CD14-positive monocyte (primary cell): ENCODE measurements at regions not wholly inside any gene's neighbourhood (a gene's known extent, or its start where the extent isn't known, plus 50 kb on each side); places are given as distances from the start of the nearest gene placed in this dataset.
A peak's percentile ranks its signal among the peaks of the same experiment; 100 is the strongest.

Source experiments
- DNase-seq, 3 donors: peaks; one replicate each; pipeline ENCODE4 v3.0.0-alpha.2; 2011 to 2022
- H2AFZ ChIP-seq: 2 replicates; pipeline ENCODE4 v1.6.0; 2012; ENCODE audit warnings: mild to moderate bottlenecking, low read depth, low read length, inconsistent platforms; ENCODE audit not compliant: insufficient read depth, poor library complexity, severe bottlenecking
- H3K27ac ChIP-seq, 2 donors: 1 replicate in 1 of 2; 2 replicates in 1 of 2; pipeline ENCODE4 v1.5.1; 2012 to 2013; ENCODE audit warnings: low read length in 2 of 2, control low read depth in 1 of 2, inconsistent platforms in 1 of 2, low read depth in 1 of 2, mild to moderate bottlenecking in 1 of 2
- H3K27me3 ChIP-seq, 2 donors: one replicate each; pipeline versions ENCODE4 v1.6.0 to v1.6.1; 2011 to 2013; ENCODE audit warnings: low read length in 2 of 2; ENCODE audit not compliant: control insufficient read depth in 2 of 2, insufficient read depth in 2 of 2
- H3K36me3 ChIP-seq, 2 donors: replicated peaks in 1 of 2; 1 replicate in 1 of 2; 2 replicates in 1 of 2; pipeline versions ENCODE4 v1.5.1 to v1.6.1; 2012 to 2013; ENCODE audit warnings: low read length in 2 of 2, control low read depth in 1 of 2, inconsistent platforms in 1 of 2, mild to moderate bottlenecking in 1 of 2; ENCODE audit not compliant: insufficient read depth in 2 of 2, control insufficient read depth in 1 of 2
- H3K4me1 ChIP-seq, 2 donors: 1 replicate in 1 of 2; 2 replicates in 1 of 2; pipeline versions ENCODE4 v1.5.1 to v1.6.1; 2012 to 2013; ENCODE audit warnings: low read length in 2 of 2, control low read depth in 1 of 2, inconsistent platforms in 1 of 2, mild to moderate bottlenecking in 1 of 2, moderate library complexity in 1 of 2; ENCODE audit not compliant: insufficient read depth in 2 of 2, control insufficient read depth in 1 of 2
- H3K4me2 ChIP-seq: replicated peaks from 2 replicates; pipeline ENCODE3; 2012; ENCODE audit warnings: low read length, moderate library complexity, mild to moderate bottlenecking; ENCODE audit not compliant: poor library complexity, severe bottlenecking; ENCODE audit errors: extremely low read depth
- H3K4me3 ChIP-seq, 3 experiments: fragments of 200-600 bp in 1 of 3; sonication (generic) in 1 of 3; replicated peaks in 1 of 3; 1 replicate in 2 of 3; 2 replicates in 1 of 3; pipeline ENCODE4 v1.5.1; 2011 to 2013; ENCODE audit warnings: low read length in 3 of 3, mild to moderate bottlenecking in 3 of 3, control low read depth in 2 of 3, low read depth in 2 of 3, inconsistent platforms in 1 of 3, moderate library complexity in 1 of 3
- H3K79me2 ChIP-seq: 2 replicates; pipeline ENCODE4 v1.6.0; 2012; ENCODE audit warnings: mild to moderate bottlenecking, control low read depth, inconsistent platforms, low read length, moderate library complexity; ENCODE audit not compliant: insufficient read depth
- H3K9ac ChIP-seq: 2 replicates; pipeline ENCODE4 v1.6.0; 2017; ENCODE audit warnings: low read length, mild to moderate bottlenecking; ENCODE audit not compliant: insufficient read depth, poor library complexity, severe bottlenecking
- H3K9me3 ChIP-seq, 2 donors: replicated peaks in 1 of 2; 1 replicate in 1 of 2; 2 replicates in 1 of 2; pipeline versions ENCODE4 v1.5.1 to v1.6.1; 2012 to 2013; ENCODE audit warnings: low read length in 2 of 2, control low read depth in 1 of 2; ENCODE audit not compliant: control insufficient read depth in 1 of 2, insufficient read depth in 1 of 2
- H4K20me1 ChIP-seq: 2 replicates; pipeline ENCODE4 v1.6.0; 2012; ENCODE audit warnings: mild to moderate bottlenecking, low read length, control low read depth, moderate library complexity; ENCODE audit not compliant: insufficient read depth
- H3K27ac Mint-ChIP-seq, 7 donors: one replicate each; pipeline ENCODE4 v1.8.0; 2020; ENCODE audit warnings: mild to moderate bottlenecking in 7 of 7, mixed read lengths in 7 of 7, moderate library complexity in 6 of 7, inconsistent platforms in 2 of 7
- H3K27me3 Mint-ChIP-seq, 3 donors: one replicate each; pipeline ENCODE4 v1.8.0; 2021 to 2022; ENCODE audit warnings: low read depth in 3 of 3, mild to moderate bottlenecking in 3 of 3, mixed read lengths in 3 of 3, moderate library complexity in 3 of 3, inconsistent platforms in 1 of 3
- H3K36me3 Mint-ChIP-seq, 2 donors: one replicate each; pipeline ENCODE4 v1.8.0; 2020; ENCODE audit warnings: mixed read lengths in 2 of 2, inconsistent platforms in 1 of 2, mild to moderate bottlenecking in 1 of 2
- H3K4me1 Mint-ChIP-seq: one replicate; pipeline ENCODE4 v1.8.0; 2020; ENCODE audit warnings: mild to moderate bottlenecking, mixed read lengths
- H3K4me3 Mint-ChIP-seq, 2 donors: one replicate each; pipeline ENCODE4 v1.8.0; 2020; ENCODE audit warnings: mild to moderate bottlenecking in 2 of 2, mixed read lengths in 2 of 2, moderate library complexity in 1 of 2
- H3K9me3 Mint-ChIP-seq, 7 donors: one replicate each; pipeline ENCODE4 v1.8.0; 2020 to 2022; ENCODE audit warnings: mixed read lengths in 7 of 7, mild to moderate bottlenecking in 6 of 7, moderate library complexity in 6 of 7, inconsistent platforms in 2 of 7
- CTCF ChIP-seq: fragments of 200-600 bp; IDR thresholded peaks from one replicate; pipeline ENCODE4 v1.8.0; 2022; ENCODE audit warnings: antibody characterized with exemption, mild to moderate bottlenecking
- WGBS: methylation state at CpG from one replicate; pipeline ENCODE4 v1.1.5; 2013; ENCODE audit warnings: missing lambda C conversion rate; ENCODE audit not compliant: insufficient coverage; 5-methylcytosine and 5-hydroxymethylcytosine counted together
- intact Hi-C, 2 donors: fragments of 100-400 bp; cut with micrococcal nuclease; formaldehyde crosslinking; loops; one replicate each; pipeline versions ENCODE4 v1.15.0 to v1.15.1; 2023

- H3K27ac ChIP-seq: no peak overlapping the region
- no peak overlapping the region for H3K9ac ChIP-seq
- no peak for DNase-seq
- Mint-ChIP-seq H3K4me1 (no peaks in the 10 kb centered on the region), H3K27ac (no peak overlapping the region), H3K36me3 (no peaks in the 10 kb centered on the region), H3K27me3 (no peaks in the 10 kb centered on the region), H3K4me3 (no peak overlapping the region), H3K9me3 (peaks cover 0 to 2% (median 0%) of the 10 kb centered on the region in 7 donors)
- no peaks in the 10 kb centered on the region for H3K36me3 ChIP-seq
- intact Hi-C loops: no loop called here
- H3K9me3 ChIP-seq: no peaks in the 10 kb centered on the region
- H3K4me3 ChIP-seq: no peak overlapping the region
- H3K27me3 ChIP-seq: no peaks in the 10 kb centered on the region
- no peak for TF ChIP-seq CTCF
- no peaks in the 10 kb centered on the region for H3K79me2 ChIP-seq
- H4K20me1 ChIP-seq: no peaks in the 10 kb centered on the region
- H2AFZ ChIP-seq: no peak overlapping the region
- no peaks in the 10 kb centered on the region for H3K4me1 ChIP-seq
- H3K4me2 ChIP-seq: no peak overlapping the region
- WGBS: no CpG with 5 or more reads among the region's 2 CpGs
Observed at GRCh38 chr4:27915822-27916221, 1055.2 kb downstream of the STIM2 start.

- no peak for TF ChIP-seq CTCF
- no peaks in the 10 kb centered on the region for H3K36me3 Mint-ChIP-seq
- H3K4me3 Mint-ChIP-seq: no peak overlapping the region
- DNase-seq: no peak
- H3K27ac ChIP-seq: no peak overlapping the region
- no peaks in the 10 kb centered on the region for H3K27me3 Mint-ChIP-seq
- H3K79me2 ChIP-seq: no peaks in the 10 kb centered on the region
- no peak overlapping the region for H2AFZ ChIP-seq
- no peaks in the 10 kb centered on the region for H3K4me1 ChIP-seq
- intact Hi-C loops: no loop called here
- no peaks in the 10 kb centered on the region for H3K36me3 ChIP-seq
- no peaks in the 10 kb centered on the region for H3K9me3 ChIP-seq
- H3K9ac ChIP-seq: no peak overlapping the region
- H3K4me3 ChIP-seq: no peak overlapping the region
- no peaks in the 10 kb centered on the region for H4K20me1 ChIP-seq
- peak overlapping the region in 1 of 7 donors; percentile 31 for H3K27ac Mint-ChIP-seq
- no peaks in the 10 kb centered on the region for H3K4me1 Mint-ChIP-seq
- 29% methylated on average over 1 of the region's 2 CpGs for WGBS
- no peaks in the 10 kb centered on the region for H3K27me3 ChIP-seq
- H3K4me2 ChIP-seq: no peak overlapping the region
- peaks cover 0 to 2% (median 0%) of the 10 kb centered on the region in 7 donors for H3K9me3 Mint-ChIP-seq
Observed at GRCh38 chr4:27916452-27917184, 1056.0 kb downstream of the STIM2 start.
